ENCODE measurements at regions not wholly inside any gene's neighbourhood (a gene's known extent, or its start where the extent isn't known, plus 50 kb on each side); places are given as distances from the start of the nearest gene placed in this dataset.

DNA sequence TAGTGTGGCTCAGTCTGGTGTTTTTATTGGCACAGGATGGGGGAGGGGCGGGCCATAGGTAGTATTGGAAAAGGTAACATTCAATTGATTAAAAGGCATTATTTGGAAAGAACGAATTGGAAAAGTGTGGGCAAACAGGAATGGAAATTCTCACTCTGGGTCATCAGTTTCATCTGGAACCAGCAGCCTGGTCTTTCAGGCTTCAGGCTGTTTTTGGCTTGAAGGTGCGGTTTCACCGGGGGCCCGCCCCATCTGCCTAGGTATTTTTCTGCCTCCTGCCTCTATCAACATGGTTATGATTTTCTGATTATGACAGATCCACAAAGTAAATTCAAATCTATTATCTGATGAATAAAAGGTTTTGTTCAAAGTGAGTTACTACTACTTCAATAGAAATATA, 59.5 kb upstream of the CD28 start:
- Mint-ChIP-seq H3K4me1 (no peaks in the 10 kb centered on the region), H3K36me3 (no peaks in the 10 kb centered on the region), H3K4me3 (no peak overlapping the region), H3K27me3 (peaks cover 15% of the 10 kb centered on the region), H3K9me3 (peaks cover 4% of the 10 kb centered on the region), H3K27ac (no peak overlapping the region)
- ATAC-seq = no peak

DNA sequence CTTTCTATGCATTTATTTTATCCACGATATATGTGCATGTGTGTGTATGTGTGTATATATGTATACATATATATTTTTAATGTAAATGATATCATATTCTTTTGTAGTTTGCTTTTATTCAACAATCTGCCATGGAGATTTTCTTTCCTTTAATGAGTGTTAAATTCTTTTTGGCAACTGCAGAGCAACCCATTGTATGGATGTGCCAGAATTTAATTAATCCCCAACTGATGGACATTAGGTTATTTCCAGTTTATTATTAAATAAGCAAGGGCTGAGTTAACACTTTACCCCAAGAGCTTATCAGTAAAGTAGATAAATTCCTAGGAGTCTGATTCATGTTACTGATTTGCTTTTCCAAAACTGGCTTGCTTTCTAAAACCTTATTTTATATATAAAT, 58.9 kb upstream of the CD28 start:
- ATAC-seq = no peak
- peaks cover 15% of the 10 kb centered on the region for H3K27me3 Mint-ChIP-seq

DNA sequence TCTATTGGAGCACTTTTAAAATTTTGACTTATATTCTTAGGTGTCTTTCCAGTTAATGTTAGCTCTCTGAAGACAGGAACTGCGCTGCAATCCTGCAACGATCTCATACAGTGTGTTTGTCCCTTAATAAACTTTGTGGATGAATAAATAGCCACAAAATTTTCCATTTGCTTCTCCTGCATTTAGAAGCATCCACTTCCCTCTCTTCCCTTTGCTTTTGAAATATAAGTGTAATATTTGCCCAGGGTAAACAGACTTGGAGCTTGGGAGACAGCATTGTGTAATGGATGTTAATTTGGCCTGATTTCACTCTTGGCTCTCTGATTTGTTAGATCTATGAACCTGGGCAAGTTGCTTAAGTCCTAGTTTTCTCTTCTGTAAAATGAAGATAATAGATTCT, 58.2 kb upstream of the CD28 start:
- Mint-ChIP-seq H3K27ac (no peak overlapping the region), H3K4me1 (no peaks in the 10 kb centered on the region)
- ATAC-seq = no peak

More for the DNA sequence above, 58.9 kb upstream of the CD28 start:
- Mint-ChIP-seq H3K4me3 (no peak overlapping the region), H3K27ac (no peak overlapping the region), H3K9me3 (peaks cover 4% of the 10 kb centered on the region), H3K36me3 (no peaks in the 10 kb centered on the region), H3K4me1 (no peaks in the 10 kb centered on the region)

DNA sequence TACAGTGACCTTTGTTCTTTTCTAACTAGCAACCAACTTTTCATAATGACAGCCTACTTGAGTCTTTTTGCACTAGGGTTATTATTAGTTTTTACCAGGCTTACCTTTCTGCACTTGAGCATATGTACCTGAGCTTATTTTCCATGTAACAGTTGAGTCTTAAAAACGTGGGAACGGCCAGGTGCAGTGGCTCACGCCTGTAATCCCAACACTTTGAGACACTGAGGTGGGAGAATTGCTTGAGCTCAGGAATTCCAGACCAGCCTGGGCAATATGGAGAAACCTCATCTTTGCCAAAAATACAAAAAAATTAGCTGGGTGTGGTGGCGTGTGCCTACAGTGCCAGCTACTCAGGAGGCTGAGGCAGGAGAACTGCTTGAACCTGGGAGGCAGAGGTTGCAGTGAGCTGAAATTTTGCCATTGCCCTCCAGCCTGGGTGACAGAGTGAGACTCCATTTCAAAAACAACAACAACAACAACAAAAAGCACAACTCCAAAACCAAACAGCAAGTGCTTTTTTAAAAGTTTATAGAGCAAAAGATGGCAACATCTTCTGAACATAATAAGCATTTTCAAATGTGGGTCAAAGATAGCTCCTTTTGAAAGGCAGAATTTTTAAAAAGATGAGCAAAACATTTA, 57.1 kb upstream of the CD28 start:
- Mint-ChIP-seq H3K4me1 (no peaks in the 10 kb centered on the region), H3K9me3 (peaks cover 4% of the 10 kb centered on the region), H3K4me3 (no peak overlapping the region), H3K36me3 (no peaks in the 10 kb centered on the region), H3K27me3 (peaks cover 29% of the 10 kb centered on the region), H3K27ac (no peak overlapping the region)
- no peak for ATAC-seq

More for the DNA sequence above, 58.2 kb upstream of the CD28 start:
- peaks cover 19% of the 10 kb centered on the region for H3K27me3 Mint-ChIP-seq
- peaks cover 4% of the 10 kb centered on the region for H3K9me3 Mint-ChIP-seq
- H3K4me3 Mint-ChIP-seq = no peak overlapping the region
- no peaks in the 10 kb centered on the region for H3K36me3 Mint-ChIP-seq

DNA sequence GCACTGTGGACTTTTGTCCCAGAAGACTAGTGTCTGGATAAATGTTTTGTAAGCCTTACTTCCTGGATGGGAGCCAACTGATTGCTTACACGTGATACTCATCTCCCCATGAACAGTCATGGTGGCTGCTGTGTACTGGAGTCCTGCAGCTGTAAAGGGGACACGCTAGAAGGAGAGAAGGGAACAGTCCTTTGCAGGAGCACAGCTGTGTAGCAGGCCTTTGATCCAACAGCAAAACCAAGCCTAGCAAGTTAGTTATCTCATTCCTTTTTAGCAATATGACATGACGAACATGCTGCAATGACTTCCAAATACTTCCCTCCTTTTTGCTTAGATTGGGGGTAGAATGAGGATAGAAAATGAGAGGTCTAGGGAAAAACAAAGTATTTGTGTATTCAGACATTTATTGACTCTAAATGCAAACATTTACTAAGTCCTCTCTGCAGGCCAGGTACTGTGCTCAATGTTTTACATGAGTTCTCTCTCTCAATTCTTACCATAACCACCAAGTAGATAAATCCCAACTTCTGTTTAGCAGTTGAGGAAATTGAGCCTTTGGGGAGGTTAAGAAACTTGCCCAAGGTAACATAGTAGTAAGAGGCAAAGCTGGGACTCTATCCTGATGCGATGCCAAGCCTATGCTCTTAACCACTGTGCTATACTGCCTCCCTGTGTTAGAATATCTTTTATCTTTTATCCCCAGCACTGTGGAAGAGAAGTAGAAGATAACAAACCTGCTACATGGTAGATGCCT, 55.4 kb upstream of the CD28 start:
- no peaks in the 10 kb centered on the region for H3K36me3 Mint-ChIP-seq
- peaks cover 47% of the 10 kb centered on the region for H3K27me3 Mint-ChIP-seq
- H3K4me3 Mint-ChIP-seq = no peak overlapping the region
- H3K27ac Mint-ChIP-seq = no peak overlapping the region
- peak; percentile 61 for ATAC-seq
- H3K9me3 Mint-ChIP-seq = peaks cover 4% of the 10 kb centered on the region
- H3K4me1 Mint-ChIP-seq = peaks cover 11% of the 10 kb centered on the region

DNA sequence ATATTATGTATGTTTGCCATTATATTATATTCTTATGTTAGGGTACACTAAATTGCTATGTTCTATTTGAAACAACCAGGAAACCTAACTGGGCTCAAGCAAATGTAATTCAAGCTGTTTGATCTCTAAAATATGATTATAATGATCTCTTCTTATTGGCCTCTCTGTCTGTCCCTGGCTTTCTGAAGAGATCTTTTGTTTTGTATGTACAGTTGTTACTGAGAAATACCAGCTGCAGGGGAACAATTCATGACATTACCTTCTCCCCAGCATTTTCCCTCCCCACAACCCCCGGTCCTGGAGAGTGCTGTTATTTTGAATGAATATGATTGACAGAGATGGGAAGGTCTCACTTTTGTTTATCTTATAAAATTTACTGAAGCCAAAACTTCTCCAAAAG, 54.8 kb upstream of the CD28 start:
- ATAC-seq = no peak
- Mint-ChIP-seq H3K27me3 (peaks cover 47% of the 10 kb centered on the region), H3K9me3 (peaks cover 2% of the 10 kb centered on the region), H3K4me1 (peaks cover 13% of the 10 kb centered on the region), H3K36me3 (no peaks in the 10 kb centered on the region), H3K27ac (no peak overlapping the region), H3K4me3 (no peak overlapping the region)

DNA sequence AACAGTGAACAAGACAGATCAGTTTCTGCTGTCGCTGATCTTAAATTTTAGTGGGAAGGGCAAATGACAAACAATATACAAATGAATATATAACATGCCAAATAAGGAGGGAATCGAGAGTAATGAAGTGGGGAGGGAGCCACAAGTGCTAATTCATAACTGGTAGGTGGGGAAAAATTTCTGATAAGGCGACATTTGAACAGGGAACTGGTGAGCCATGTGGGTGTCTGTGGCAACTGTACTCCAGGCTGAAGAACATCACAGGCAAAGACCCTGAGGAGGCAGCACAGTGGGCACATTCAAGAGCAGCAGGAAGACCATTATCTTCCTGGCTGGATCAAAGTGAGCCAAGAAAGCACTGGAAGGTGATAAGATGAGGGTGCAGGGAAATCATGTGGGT, 51.6 kb upstream of the CD28 start:
- Mint-ChIP-seq H3K9me3 (peaks cover 6% of the 10 kb centered on the region), H3K27ac (no peak overlapping the region)

DNA sequence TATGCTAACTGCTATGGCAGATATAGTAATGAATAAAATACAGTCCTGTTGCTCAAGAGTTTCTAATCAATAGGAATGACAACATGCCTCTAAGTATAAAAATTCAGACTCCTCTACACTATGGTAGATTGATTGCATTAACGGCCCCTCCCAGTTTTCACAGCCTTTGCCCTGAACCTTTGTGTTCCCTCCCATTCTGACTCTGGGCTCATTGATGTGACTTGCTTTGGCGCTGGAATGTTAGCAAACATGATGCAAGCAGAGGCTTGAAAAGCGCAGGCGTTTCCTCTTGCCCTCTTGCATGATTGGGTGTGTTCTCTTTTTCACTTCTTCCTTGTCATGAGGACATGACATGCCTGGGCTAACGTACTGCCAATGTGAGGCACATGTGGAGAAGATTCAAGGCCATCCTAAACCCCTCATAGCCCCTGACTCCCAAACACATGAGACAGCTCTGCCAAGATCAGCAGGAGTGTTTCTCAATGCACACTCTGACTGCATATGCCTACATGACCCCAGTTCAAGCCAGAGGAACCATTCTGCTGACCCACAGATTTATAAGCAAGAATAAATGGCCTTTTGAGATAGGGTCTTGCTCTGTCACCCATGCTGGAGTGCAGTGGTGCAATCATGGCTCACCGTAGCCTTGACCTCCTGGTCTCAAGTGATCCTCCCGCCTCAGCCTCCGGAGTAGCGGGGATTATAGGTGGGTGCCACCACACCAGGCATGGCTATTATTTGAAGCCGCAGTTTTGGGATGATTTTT, 49.7 kb upstream of the CD28 start:
- ATAC-seq = no peak
- Mint-ChIP-seq H3K4me3 (no peak overlapping the region), H3K27me3 (peaks cover 53% of the 10 kb centered on the region), H3K9me3 (peaks cover 7% of the 10 kb centered on the region), H3K36me3 (no peaks in the 10 kb centered on the region), H3K27ac (no peak overlapping the region), H3K4me1 (peaks cover 25% of the 10 kb centered on the region)

More for the DNA sequence above, 51.6 kb upstream of the CD28 start:
- peaks cover 22% of the 10 kb centered on the region for H3K4me1 Mint-ChIP-seq
- no peak for ATAC-seq
- no peaks in the 10 kb centered on the region for H3K36me3 Mint-ChIP-seq
- no peak overlapping the region for H3K4me3 Mint-ChIP-seq
- peaks cover 65% of the 10 kb centered on the region for H3K27me3 Mint-ChIP-seq
